NCI-H345 treated with DMSO at 0.1 percent for 48 hours (cell line): ENCODE measurements at regions not wholly inside any gene's neighbourhood (a gene's known extent, or its start where the extent isn't known, plus 50 kb on each side); places are given as distances from the start of the nearest gene placed in this dataset.

ENCODE experiments used
- DNase-seq: peaks from one replicate; lab custom pipeline; 2025; ENCODE audit not compliant: unreplicated experiment; lab: John Stamatoyannopoulos, UW

- no peak for DNase-seq
Measured at GRCh38 chr22:49535126-49535525, 292.5 kb downstream of the BRD1 start.

DNA sequence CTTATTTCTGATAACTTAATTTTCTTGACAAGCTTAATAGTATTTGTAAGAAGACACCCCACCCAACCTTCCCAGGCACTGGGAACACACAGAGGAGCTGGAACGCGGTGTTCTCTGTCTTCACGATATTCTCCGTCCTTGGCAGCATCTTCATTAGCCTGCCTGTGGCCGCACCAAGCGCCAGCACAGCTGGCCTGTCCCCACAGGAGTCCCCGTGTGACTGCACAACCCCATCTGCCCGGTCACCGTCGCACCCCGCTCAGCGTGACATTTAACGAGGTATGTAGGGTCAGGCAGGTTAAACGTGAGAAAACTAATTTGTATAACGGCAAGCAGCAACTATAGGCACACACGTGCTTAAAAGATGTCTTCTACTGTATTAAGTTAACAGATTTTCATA lies 293.3 kb downstream of the BRD1 start:
- DNase-seq: no peak

- DNase-seq: no peak
Measured at GRCh38 chr22:49533886-49534285, 293.8 kb downstream of the BRD1 start.

GRCh38 chr22:49532869-49533802 lies 294.5 kb downstream of the BRD1 start:
- peak; percentile 14 for DNase-seq

DNA sequence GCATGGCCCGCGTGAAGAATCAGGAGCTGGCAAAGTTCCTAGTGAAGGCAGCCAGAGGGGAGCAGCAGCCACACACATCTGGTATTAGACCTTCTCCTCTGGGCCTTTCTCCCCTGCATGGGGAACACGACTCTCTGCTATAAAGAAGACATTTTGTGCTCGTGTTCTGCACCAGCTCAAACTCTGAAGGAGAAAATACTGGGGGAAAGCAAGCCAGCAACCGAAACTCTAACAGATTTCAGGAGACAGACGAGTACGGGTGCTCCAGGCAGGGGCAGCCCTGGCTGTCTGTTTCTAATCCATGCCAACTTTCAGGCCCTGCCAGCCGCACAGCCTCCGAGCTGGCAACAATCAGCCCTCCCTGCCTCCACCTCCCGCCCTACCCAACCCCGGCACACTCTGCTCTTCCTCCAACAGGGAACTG lies 296.3 kb downstream of the BRD1 start:
- no peak for DNase-seq

DNA sequence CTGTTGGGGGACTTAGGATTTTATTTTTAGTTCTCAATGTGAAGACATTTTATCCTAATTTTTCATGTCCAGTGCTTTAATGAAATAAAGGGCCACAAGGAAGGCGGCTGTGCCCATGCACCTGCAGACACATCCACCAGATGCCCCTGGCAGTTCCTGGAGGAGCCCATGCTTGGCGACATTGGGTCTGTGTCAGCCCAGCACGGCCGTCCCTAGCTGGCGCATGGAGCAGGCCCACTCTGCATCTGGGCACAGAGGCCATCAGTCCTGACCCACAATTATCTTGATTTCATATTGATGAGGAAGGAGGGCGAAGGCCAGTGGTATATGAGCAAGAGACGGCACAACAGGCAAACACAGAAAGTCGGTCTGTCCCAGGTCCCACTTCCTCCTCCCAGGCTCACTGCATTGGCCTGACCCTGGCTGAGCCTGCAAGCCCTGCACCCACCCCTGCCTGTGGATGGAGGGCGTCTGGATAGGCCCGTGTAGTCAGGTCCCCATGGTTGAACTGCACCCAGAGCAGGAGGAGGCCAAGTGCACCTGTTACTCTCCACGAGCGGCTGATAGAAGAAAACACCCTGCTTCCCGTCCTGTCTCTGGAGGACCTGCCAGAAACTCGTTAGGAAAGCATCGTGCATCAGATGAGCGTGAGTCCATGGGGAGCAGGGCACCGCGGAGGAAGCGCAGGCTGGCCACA lies 296.9 kb downstream of the BRD1 start:
- no peak for DNase-seq

DNA sequence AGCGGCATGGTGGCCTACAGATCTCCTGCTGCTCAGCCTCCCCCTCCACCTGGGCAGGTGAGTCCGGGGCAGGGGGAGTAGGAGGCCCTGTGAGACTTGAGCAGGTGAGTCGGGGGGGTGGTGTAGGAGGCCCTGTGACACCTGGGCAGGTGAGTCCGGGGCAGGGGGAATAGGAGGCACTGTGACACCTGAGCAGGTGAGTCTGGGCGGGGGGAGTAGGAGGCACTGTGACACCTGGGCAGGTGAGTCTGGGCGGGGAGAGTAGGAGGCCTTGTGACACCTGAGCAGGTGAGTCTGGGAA lies 299.3 kb downstream of the BRD1 start:
- DNase-seq: no peak

DNA sequence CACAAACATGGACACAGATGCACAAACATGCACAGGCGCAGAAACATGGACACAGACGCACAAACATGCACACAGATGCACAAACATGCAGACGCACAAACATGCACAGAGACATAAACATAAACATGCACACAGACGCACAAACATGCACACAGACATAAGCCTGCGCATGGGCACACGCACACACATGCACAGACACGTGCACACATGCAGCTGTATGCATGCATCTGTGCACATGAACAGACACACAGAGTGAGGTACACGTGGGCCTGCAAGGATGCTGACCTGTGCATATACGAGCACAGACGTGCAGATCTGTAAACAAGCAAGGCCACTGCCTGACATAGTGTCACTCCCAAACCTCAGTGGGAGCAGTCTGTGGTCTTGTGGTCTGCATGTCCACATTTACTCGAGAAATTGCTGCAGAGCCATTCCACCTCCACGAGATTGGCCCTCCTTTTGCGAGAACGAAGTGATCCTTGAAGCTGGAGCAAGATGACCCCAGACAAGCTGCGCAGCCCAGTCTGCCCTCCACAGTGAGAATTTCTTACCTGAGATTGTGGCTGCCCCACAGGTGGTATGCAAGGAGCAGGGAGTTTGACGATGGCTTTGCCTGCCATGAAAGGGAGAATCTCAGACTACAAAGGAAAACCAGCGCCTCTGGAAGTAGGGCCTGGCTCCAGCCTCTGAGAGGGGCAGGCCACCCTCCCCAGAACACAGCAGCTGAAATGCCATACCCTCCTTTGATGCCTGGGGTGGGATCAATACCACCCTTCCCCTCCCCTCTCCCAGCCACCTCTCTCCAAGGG lies 299.9 kb downstream of the BRD1 start:
- DNase-seq: no peak

DNA sequence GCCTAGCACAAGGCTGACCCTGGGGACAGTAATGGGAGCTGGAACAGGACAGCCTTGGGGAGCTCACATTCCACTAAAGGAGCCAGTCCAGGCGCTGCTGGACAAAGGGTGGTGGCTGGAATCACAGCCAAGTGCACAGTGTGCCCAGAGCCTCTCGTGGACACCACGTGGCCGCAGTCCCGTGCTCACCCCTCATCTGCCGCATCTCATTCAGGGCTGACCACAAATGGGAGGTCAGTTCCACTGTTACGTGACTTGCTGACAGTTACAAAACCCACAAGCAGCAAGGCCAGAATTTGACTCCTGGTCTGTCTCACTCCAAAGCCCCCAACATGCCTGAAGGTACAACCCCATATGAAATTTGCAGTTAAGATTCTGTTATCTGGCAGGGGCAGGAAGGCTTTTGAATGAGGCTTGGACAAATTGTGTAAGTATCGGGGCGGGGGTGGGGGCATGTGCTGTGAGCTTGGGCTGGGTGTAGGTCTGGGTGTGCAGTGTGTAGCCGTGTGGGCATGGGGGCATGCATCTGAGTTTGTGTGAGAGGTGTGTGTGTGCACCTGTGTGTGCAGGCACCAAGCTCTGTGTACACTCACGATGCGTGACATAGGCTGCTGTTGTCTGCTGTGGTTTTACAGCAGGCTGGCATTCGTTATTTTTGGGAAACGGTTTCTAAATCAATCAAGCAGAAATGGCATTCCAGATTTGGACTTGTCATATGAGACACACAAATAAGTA lies 301.7 kb downstream of the BRD1 start:
- no peak for DNase-seq

DNA sequence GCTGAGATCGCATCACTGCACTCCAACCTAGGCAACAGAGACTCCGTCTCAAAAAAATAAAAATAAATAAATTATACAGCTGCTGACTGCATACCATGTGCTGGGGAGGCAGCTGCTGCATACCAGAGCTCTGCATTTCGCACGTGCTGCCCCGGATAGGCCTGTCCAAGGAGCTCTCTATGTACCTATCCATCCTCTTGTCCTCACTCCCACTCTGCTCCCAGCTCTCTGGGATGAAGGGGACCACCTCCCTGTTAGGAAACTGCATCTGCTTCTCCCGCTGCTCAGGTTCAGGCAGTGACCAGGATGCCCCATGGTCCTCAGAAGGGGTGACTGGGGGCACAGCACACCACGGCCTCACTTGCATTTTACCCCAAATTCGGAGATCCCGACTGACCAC lies 302.3 kb downstream of the BRD1 start:
- DNase-seq: no peak

GRCh38 chr22:49524362-49524761 lies 303.3 kb downstream of the BRD1 start:
- peak; percentile 33 for DNase-seq

GRCh38 chr22:49523374-49524008 lies 304.2 kb downstream of the BRD1 start:
- DNase-seq: no peak

- no peak for DNase-seq
Measured at GRCh38 chr22:49522582-49523373, 304.9 kb downstream of the BRD1 start.

GRCh38 chr22:49521787-49522224 lies 305.9 kb downstream of the BRD1 start:
- DNase-seq: no peak

GRCh38 chr22:49519117-49519737 lies 308.4 kb downstream of the BRD1 start:
- no peak for DNase-seq

GRCh38 chr22:49518436-49518970 lies 309.2 kb downstream of the BRD1 start:
- DNase-seq: no peak

DNA sequence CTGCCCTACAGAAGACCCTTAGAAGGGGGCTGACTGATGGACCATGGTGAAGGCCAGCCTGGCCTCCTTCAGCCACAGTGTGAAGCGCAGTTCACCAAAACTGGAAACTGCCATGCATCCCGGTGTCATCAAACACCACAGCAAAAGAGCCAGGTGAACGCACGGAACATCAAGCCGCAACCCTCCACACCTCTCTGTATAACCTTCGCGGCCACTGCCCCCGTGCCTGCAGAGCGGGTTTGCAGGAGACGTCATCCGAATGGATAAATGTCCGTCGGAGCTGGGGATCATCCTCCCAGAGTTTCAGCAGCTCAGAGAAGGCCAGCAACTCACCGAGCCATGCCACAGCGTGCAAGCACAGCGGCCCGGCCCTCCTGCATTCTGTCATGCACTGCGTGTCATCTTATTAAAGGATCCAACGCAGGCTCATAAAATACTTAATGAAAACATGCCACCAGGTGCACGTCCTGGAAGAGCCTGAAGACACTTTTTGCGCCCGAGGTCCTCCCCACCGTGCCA lies 309.9 kb downstream of the BRD1 start:
- DNase-seq: no peak

DNA sequence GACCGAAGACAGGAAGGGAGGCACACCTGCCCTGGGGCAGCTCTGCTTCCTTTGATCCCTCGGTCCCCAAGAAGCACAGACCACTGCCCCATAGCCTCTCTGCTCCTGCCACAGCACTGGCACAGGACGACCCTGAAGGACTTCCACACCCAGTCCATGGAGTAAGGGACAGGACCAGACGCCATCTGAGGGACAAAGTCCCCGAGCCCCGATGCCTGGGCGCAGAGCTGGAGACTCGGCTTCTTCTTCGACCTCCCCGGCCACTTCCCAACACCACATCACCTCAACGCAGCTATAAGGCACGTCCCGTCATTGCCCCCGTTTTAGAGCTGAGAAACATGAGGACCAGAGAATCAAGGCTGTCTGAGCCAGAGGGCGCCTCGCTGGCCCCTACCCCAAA lies 310.5 kb downstream of the BRD1 start:
- no peak for DNase-seq

DNA sequence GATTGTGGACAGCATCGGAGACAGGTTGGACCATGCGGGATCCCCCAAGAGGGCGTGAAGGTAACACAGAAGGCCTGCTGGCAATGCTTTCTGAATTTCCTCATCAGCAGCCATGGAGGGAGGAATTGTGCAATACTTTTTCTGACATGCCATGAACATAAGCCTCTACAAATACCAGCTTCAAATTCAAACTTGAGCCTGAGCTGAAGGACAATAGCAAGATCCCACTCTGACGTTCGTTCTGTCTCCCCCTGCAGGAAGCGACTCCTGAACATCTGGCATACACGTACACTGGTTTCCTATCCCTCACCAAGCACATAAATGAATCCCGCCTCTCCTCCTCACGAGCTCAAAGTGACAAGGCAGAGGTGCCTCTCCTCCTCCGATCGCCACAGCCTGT lies 312.2 kb downstream of the BRD1 start:
- no peak for DNase-seq
